Hematopoietic multipotent progenitor cell treated with erythropoietin and hydrocortisone succinate and interleukin-3 and kit ligand, for 15 days (in vitro differentiated cells): ENCODE measurements at regions not wholly inside any gene's neighbourhood (a gene's known extent, or its start where the extent isn't known, plus 50 kb on each side); places are given as distances from the start of the nearest gene placed in this dataset.

Experiments
- DNase-seq: peaks from one replicate; pipeline ENCODE4 v3.0.0-alpha.2; 2015; ENCODE audit warnings: low spot score

- DNase-seq, result no peak
Measured at GRCh38 chr13:75132701-75133695, 349.0 kb downstream of the TBC1D4 start.

GRCh38 chr13:75129331-75129730 lies 352.6 kb downstream of the TBC1D4 start:
- no peak for DNase-seq

DNA sequence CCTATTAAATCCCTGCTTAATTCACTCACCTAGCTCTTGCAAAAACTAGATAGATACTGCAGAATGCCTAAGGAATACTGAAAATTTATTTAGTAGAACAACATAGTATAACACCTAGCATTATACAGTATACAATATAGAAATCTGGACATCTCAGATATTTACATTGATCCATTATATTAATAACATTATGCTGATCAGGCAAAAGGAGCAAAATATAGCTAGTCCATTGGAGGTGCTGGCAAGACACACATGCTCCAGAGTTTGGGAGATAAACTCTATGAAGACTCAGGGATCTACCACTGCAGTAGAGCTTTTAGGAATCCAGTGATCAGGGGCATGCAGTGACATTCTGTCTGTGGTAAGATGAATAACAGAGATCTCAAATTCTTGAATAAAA lies 357.6 kb downstream of the TBC1D4 start:
- DNase-seq, result no peak

DNA sequence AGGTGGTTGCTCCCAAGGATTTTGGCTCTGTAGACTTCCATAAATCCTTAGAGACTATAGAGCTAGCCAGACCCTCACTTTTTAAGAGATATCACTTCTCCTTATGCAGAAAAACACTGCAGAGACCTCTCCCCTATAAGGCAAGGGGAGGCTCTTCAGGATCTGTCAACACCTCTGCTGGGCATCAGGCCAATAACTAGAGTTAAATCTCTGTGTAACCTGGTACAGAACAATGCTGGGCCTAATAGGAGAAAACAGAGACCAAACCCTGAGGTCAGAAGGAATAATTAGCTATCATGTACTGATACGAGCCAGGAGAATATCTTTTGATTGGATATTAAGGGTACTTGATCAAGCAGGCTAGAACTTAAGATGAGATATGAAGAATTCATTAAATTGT lies 358.5 kb downstream of the TBC1D4 start:
- no peak for DNase-seq

GRCh38 chr13:75120085-75120484 lies 361.9 kb downstream of the TBC1D4 start:
- no peak for DNase-seq

DNA sequence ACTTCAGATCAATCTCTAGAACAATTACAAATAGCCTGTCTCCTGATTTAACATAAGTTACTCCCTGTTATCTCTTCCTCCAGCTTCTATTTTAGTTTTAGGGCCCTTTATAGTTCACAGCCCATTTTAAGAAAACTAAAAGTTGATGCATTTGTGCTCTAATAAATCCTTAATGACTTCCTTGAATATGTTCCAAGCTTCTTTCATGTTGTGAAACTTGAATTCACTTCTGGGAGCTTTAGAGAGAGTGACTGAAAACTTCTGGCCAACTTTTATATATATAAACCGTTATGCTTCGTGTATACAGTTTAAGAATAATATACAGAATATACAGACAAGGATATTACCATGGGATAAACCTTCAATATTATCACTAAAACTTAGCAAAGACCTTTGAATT lies 366.8 kb downstream of the TBC1D4 start:
- DNase-seq, result no peak

DNA sequence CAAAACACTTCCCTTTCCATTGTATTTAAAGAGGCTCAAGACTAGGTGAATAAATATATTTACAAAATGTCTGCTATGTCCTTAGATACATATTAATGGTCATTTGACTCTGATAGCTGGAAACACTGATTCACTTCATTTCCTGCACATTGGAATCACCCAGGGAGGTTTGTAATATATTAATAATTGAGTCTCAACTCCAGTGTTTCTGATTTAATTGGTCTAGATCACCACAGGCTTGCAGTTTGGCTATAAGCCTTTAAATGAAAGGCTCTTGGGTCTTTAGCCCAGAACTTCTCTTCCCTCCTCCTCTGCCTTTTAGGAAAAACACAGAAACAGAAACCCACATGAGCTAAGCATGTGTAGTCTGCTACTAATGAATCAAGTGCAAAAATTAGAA lies 378.0 kb downstream of the TBC1D4 start:
- no peak for DNase-seq

DNA sequence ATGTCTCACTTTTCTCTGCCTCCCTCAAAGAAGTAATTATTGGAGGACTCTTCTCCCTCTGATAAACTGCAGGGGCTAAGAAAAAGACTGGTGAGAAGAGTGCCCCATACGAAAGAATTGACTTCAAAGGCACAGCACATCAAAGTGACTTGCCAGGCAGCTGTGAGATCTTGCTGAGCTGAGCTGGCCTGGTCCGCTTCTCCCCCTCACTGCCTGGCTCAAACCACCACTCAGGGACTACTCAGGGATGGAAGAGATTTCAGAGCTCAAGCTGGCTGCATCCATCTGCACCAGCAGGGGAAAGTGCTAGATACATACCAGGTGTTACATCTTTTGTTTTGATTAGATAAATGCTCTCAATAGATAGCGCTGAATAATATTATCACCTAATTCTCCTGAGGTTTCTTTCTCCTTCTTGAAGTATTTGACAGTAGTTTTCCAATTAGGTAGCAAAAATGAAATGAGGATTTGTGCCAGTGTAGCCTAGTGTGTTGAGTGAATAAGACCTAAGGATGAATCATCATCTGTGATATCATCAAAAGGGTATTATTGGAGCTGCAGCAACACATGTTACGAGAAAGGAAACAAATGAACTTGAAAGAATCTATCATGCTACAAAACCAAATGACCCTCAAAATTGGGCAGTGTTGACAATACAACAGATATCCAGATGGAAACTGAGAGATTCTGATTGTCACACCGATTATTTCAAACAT lies 379.8 kb downstream of the TBC1D4 start:
- no peak for DNase-seq

DNA sequence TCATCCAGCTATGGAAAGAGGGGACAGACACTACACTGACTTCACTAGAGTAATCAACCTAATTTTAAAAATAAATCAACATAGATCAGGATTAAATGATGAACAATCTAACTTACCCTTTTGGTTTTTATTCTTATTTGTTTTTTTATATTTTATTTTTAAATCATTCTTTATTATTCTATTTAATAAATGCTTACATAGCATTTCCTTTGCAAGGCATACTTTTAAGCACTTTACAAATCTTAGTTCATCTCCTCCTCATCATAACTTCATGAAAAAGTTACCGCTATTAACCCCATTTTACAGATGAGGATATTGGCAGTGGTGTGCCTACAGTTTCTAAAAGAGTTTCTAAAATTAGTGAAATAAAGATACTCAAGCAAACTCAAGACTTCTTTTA lies 380.6 kb downstream of the TBC1D4 start:
- no peak for DNase-seq

- DNase-seq, result no peak
Measured at GRCh38 chr13:75092143-75092542, 389.8 kb downstream of the TBC1D4 start.

DNA sequence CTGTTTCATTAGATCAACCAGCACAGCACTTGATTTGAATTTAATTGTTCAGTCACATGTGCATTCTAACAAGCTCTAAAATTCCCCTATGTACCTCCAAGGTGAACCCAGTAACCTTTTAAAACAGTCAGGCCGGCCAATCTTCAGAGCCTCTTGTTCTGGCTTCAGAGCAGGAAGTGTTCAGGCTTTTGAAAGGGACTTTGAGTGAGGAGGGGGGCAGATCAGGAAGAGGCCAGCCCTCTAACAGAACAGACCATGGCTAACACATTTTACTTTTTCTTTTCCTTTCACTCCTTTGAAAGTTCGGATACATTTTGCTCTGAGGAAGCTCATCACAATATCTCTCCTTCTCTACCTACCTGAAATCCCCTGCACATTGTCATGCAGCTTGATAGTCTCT lies 390.3 kb downstream of the TBC1D4 start:
- DNase-seq, result no peak

GRCh38 chr13:75090872-75091615 lies 390.9 kb downstream of the TBC1D4 start:
- DNase-seq, result no peak

DNA sequence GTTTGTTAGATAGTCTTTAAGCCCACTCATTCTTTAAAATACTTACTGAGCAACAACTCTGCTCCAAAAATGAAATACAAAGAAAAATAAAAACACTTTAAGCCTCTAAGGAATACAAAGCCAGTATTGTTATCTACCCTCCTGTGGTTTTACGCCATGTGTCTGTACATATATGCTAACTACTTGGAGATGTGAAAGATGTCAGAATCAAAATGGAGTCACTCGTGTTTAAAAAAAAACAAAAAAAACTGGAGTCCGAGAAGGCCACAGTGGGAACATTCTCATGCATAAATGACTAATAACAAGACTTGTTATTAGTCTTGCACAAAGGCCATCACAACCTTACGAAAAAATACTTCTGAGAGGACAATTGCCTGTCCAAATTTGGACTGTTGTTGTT lies 393.1 kb downstream of the TBC1D4 start:
- DNase-seq, result no peak

GRCh38 chr13:75079226-75079625 lies 402.7 kb downstream of the TBC1D4 start:
- DNase-seq, result no peak

GRCh38 chr13:75076476-75076875 lies 405.5 kb downstream of the TBC1D4 start:
- DNase-seq, result no peak

DNA sequence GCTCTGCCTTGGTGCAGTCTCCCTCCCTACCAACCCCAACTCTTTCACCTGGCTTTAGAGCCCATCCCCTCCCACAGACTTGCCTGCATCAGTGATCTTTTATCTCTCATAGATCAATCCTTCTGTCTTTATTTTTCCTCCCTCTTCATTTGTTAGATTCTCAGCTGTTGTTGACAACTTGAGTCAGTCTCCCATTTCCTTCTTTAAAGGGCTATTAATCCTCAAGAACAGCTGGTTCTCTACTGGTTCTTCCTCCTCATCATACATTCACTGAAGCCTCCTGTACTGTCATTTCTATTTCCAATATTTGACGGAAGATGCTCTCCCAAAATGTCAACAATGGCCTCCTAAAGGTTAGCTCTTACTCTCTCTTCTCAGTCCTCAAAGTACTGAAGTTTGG lies 408.2 kb downstream of the TBC1D4 start:
- no peak for DNase-seq

DNA sequence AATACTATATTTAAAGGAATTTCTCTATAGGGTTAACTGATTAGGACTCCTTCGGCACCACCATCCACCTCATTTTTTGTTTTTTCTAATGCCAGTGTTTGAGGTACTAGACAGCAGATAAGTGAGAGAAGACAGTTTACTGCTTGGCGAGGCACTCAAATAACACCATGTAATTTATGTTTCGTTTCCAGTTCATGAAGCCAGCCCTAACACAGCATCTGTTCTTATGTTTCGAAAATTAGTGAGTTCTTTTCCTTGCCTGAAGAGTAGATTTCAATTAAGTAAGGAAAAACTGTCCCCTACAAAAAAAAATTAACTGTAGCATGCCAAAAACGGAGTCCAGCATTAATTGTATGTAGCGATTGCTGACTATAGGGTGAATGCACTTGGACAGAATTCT lies 409.1 kb downstream of the TBC1D4 start:
- DNase-seq, result no peak

- no peak for DNase-seq
Measured at GRCh38 chr13:75072368-75072767, 409.6 kb downstream of the TBC1D4 start.

DNA sequence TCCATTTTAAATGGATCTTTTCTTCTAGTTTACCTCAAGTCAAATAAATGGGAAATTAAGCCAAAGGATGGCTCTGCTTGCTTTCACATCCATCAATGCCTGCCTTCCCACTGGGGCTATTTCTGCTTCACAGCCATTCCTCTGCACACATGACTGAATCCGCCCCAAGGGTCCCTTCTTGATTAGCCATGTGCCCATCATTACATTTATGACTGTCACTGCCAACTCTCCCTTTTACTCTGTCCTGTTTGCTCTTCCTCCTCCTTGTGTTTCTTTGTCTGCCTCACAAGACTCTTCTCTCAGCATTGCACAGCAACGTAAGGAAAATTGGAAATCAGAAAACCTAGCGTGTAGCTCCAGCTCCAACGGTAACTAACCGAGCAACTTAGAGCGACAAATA lies 410.2 kb downstream of the TBC1D4 start:
- no peak for DNase-seq

- no peak for DNase-seq
Measured at GRCh38 chr13:75071395-75071794, 410.6 kb downstream of the TBC1D4 start.

- no peak for DNase-seq
Measured at GRCh38 chr13:75061909-75062308, 420.1 kb downstream of the TBC1D4 start.

GRCh38 chr13:75055296-75055695 lies 426.7 kb downstream of the TBC1D4 start:
- DNase-seq, result no peak

DNA sequence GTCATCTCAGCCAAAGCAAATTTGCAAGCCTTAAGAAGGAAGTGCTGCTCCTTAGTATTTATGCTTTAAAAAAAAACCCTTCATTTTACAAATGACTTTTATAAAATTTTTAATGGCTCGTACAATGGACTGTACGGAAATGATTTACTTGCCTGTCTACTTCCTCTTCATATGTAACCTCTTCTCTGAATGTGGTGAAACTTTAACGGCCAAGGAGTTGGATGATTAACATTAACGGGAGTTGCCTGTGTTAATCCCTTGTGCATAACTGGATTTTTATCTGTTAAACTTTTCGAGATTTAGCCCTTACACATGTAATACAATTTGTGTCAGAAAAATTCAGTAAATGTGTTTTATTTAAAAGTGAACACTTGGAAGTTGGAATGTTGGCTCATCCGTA lies 429.4 kb downstream of the TBC1D4 start:
- DNase-seq, result no peak
